ENCODE measurements at regions not wholly inside any gene's neighbourhood (a gene's known extent, or its start where the extent isn't known, plus 50 kb on each side); places are given as distances from the start of the nearest gene placed in this dataset.

GRCh38 chr4:112015960-112016359 is 129.3 kb upstream of the FAM241A start:
- TF ChIP-seq CTCF (IDR thresholded peaks at IDR 0.05 in 4 of 5, conservative IDR thresholded peaks at IDR 0.05 in 1 of 5): no peak
- TF ChIP-seq POLR2A (IDR thresholded peaks at IDR 0.05): no peak
